OCI-LY7 (cell line): ENCODE measurements at regions not wholly inside any gene's neighbourhood (a gene's known extent, or its start where the extent isn't known, plus 50 kb on each side); places are given as distances from the start of the nearest gene placed in this dataset.

ENCODE experiments used
- BruUV-seq: library from RNA; stranded (reverse); fragments of 400-500 nt; replicated peaks from 2 replicates; lab custom pipeline; 2021; lab: Mats Ljungman, UMichigan
- CTCF ChIA-PET: fragments of 300-600 bp; sonication (Branson Sonifier 250); formaldehyde crosslinking; loops from one replicate; lab custom pipeline; 2022; ENCODE audit warnings: antibody characterized with exemption; ENCODE audit not compliant: unreplicated experiment; lab: Charles Lee
- POLR2A ChIA-PET: fragments of 300-600 bp; sonication (Branson Sonifier 250); formaldehyde crosslinking; loops from one replicate; lab custom pipeline; 2022; ENCODE audit warnings: antibody characterized with exemption; lab: Charles Lee
- DNase-seq: peaks from one replicate; pipeline ENCODE4 v3.0.0-alpha.2; 2015; ENCODE audit warnings: low spot score
- H2AFZ ChIP-seq: fragments of 200-600 bp; sonication (generic), shearing (Covaris generic); 2 replicates; pipeline ENCODE4 v1.6.1; 2014; ENCODE audit warnings: mild to moderate bottlenecking, antibody characterized with exemption, low read length, moderate library complexity
- H3K27ac ChIP-seq: fragments of 200-600 bp; sonication (generic); 2 replicates; pipeline ENCODE4 v1.5.1; 2014; ENCODE audit warnings: mixed run types, low read depth, mild to moderate bottlenecking, moderate library complexity, low read length, inconsistent platforms; ENCODE audit not compliant: poor library complexity, severe bottlenecking
- H3K36me3 ChIP-seq: fragments of 200-600 bp; sonication (generic); 2 replicates; pipeline ENCODE4 v1.6.1; 2014; ENCODE audit warnings: mild to moderate bottlenecking, antibody characterized with exemption, low read length, moderate library complexity, mixed read lengths; ENCODE audit not compliant: insufficient read depth
- H3K4me1 ChIP-seq: fragments of 200-600 bp; sonication (generic); 2 replicates; pipeline ENCODE4 v1.5.1; 2014; ENCODE audit warnings: mild to moderate bottlenecking, low read length; ENCODE audit not compliant: insufficient read depth, poor library complexity, severe bottlenecking
- H3K4me2 ChIP-seq: fragments of 200-600 bp; sonication (generic); 2 replicates; pipeline ENCODE4 v1.6.1; 2014; ENCODE audit warnings: mild to moderate bottlenecking, low read length
- H3K4me3 ChIP-seq: fragments of 200-600 bp; sonication (generic); 2 replicates; pipeline ENCODE4 v1.5.1; 2014; ENCODE audit warnings: mild to moderate bottlenecking, low read depth, low read length; ENCODE audit not compliant: poor library complexity, severe bottlenecking
- H3K79me2 ChIP-seq: fragments of 200-600 bp; sonication (generic); 2 replicates; pipeline ENCODE4 v1.6.1; 2016; ENCODE audit warnings: low read depth, mild to moderate bottlenecking, low read length, moderate library complexity, mixed read lengths; ENCODE audit not compliant: insufficient read depth
- H3K9me2 ChIP-seq: fragments of 200-600 bp; sonication (generic); 2 replicates; pipeline ENCODE4 v1.6.1; 2016; ENCODE audit warnings: mild to moderate bottlenecking, low read length, mixed read lengths; ENCODE audit not compliant: insufficient read depth
- H3K9me3 ChIP-seq: fragments of 200-600 bp; sonication (generic); 2 replicates; pipeline ENCODE4 v1.6.1; 2014; ENCODE audit warnings: mild to moderate bottlenecking, mixed run types, low read length, mixed read lengths
- H4K20me1 ChIP-seq: fragments of 200-600 bp; sonication (generic); 2 replicates; pipeline ENCODE4 v1.6.1; 2014; ENCODE audit warnings: mild to moderate bottlenecking, antibody characterized with exemption, low read length, moderate library complexity, mixed read lengths; ENCODE audit not compliant: insufficient read depth
- CTCF ChIP-seq: fragments of 200-600 bp; sonication (generic); conservative IDR thresholded peaks from 2 replicates; pipeline ENCODE4 v1.5.1; 2014; ENCODE audit warnings: mild to moderate bottlenecking, antibody characterized with exemption, low read length, moderate library complexity, mixed read lengths
- EZH2phosphoT487 ChIP-seq: fragments of 200-600 bp; sonication (generic); IDR thresholded peaks from 2 replicates; pipeline ENCODE4 v1.6.1; 2018; ENCODE audit warnings: low read depth, borderline replicate concordance, mild to moderate bottlenecking, mixed run types, antibody characterized with exemption, low read length, moderate library complexity, mixed read lengths
- intact Hi-C: fragments of 100-400 bp; cut with micrococcal nuclease; formaldehyde crosslinking; loops from one replicate; pipeline ENCODE4 v1.10.0; 2022; ENCODE audit not compliant: unreplicated experiment

GRCh38 chr7:131628634-131629033, 72.2 kb upstream of the PODXL start:
- Histone ChIP-seq H4K20me1 (no peaks in the 10 kb centered on the region), H3K4me3 (no peak overlapping the region), H3K36me3 (no peaks in the 10 kb centered on the region), H3K4me2 (no peak overlapping the region), H3K9me3 (no peaks in the 10 kb centered on the region), H3K4me1 (no peaks in the 10 kb centered on the region), H3K79me2 (no peaks in the 10 kb centered on the region), H3K27ac (no peak overlapping the region), H3K9me2 (no peaks in the 10 kb centered on the region), H2AFZ (no peak overlapping the region)
- intact Hi-C loops, result no loop called here
- ChIA-PET CTCF (no interaction called here), POLR2A (no interaction called here)
- TF ChIP-seq CTCF (no peak), EZH2phosphoT487 (no peak)
- no TSS peak for BruUV-seq
- DNase-seq, result no peak

- Histone ChIP-seq H4K20me1 (no peaks in the 10 kb centered on the region), H3K36me3 (no peaks in the 10 kb centered on the region), H3K4me2 (no peak overlapping the region), H3K9me2 (no peaks in the 10 kb centered on the region), H3K4me1 (no peaks in the 10 kb centered on the region), H3K79me2 (no peaks in the 10 kb centered on the region), H3K27ac (no peak overlapping the region), H3K9me3 (no peaks in the 10 kb centered on the region), H3K4me3 (no peak overlapping the region), H2AFZ (no peak overlapping the region)
- BruUV-seq, result no TSS peak
- intact Hi-C loops, result no loop called here
- TF ChIP-seq EZH2phosphoT487 (no peak), CTCF (no peak)
- no peak for DNase-seq
- ChIA-PET CTCF (no interaction called here), POLR2A (no interaction called here)
Measured at GRCh38 chr7:131627735-131628190, 71.3 kb upstream of the PODXL start.

GRCh38 chr7:131626643-131627042, 70.2 kb upstream of the PODXL start:
- Histone ChIP-seq H3K9me2 (no peaks in the 10 kb centered on the region), H3K4me2 (no peak overlapping the region), H3K79me2 (no peaks in the 10 kb centered on the region), H2AFZ (no peak overlapping the region), H3K4me1 (no peaks in the 10 kb centered on the region), H3K27ac (no peak overlapping the region), H3K9me3 (no peaks in the 10 kb centered on the region), H3K4me3 (no peak overlapping the region), H4K20me1 (no peaks in the 10 kb centered on the region), H3K36me3 (no peaks in the 10 kb centered on the region)
- intact Hi-C loops, result no loop called here
- ChIA-PET CTCF (no interaction called here), POLR2A (no interaction called here)
- TF ChIP-seq EZH2phosphoT487 (no peak), CTCF (no peak)
- DNase-seq, result no peak
- BruUV-seq, result no TSS peak
